ENCODE measurements at regions not wholly inside any gene's neighbourhood (a gene's known extent, or its start where the extent isn't known, plus 50 kb on each side); places are given as distances from the start of the nearest gene placed in this dataset.

DNA sequence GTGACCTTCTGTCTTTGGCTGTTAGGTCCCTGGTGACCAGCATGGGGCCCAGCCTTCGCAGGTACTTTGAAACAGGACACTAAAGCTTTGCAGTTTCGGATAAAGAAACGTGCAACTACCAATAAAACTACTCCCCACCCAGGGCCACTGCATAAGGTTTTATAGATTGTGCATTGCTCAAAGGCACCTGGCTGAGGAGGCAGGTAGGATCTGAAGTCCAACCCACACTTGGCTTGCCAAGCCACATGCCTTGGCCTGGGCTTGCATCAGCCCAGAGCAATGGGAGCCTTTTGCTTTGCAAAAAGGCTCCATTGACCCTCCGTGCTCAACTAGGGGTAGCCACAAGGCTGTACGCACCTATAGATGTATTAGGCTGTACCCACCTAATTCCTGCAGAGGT, 84.4 kb upstream of the SYT6 start:
- no peak for DNase-seq
- FAIRE-seq = no peak
- 42 to 75% (median 53%) methylated on average over 5 of the region's 5 CpGs for WGBS, 3 donors
- no peak overlapping the region for H3K4me3 ChIP-seq (ENCODE audit: low read depth in 1 of 3, low read length in 3 of 3)
- no peaks in the 10 kb centered on the region for H3K4me1 ChIP-seq (ENCODE audit: control insufficient read depth in 3 of 3, insufficient read depth in 2 of 3, low read depth in 1 of 3, low read length in 2 of 3)
- H3K27me3 ChIP-seq (ENCODE audit: control insufficient read depth in 3 of 3, insufficient read depth in 3 of 3, low read length in 3 of 3) = no peaks in the 10 kb centered on the region
- H3K9me3 ChIP-seq (ENCODE audit: control insufficient read depth in 2 of 2, insufficient read depth in 1 of 2, low read depth in 1 of 2, low read length in 1 of 2) = peaks cover 1 to 5% of the 10 kb centered on the region in 2 donors
- H3K27ac ChIP-seq (ENCODE audit: low read depth in 1 of 3, low read length in 2 of 3) = no peak overlapping the region
- H3K36me3 ChIP-seq (ENCODE audit: control insufficient read depth in 3 of 3, insufficient read depth in 2 of 3, low read depth in 1 of 3, low read length in 3 of 3) = no peaks in the 10 kb centered on the region

- Histone ChIP-seq H3K9me3 (ENCODE audit: control insufficient read depth in 2 of 2, insufficient read depth in 1 of 2, low read depth in 1 of 2, low read length in 1 of 2) (peaks cover 0 to 1% of the 10 kb centered on the region in 2 donors), H3K27ac (ENCODE audit: low read depth in 1 of 3, low read length in 2 of 3) (no peak overlapping the region), H3K4me1 (ENCODE audit: control insufficient read depth in 3 of 3, insufficient read depth in 2 of 3, low read depth in 1 of 3, low read length in 2 of 3) (no peaks in the 10 kb centered on the region), H3K36me3 (ENCODE audit: control insufficient read depth in 3 of 3, insufficient read depth in 2 of 3, low read depth in 1 of 3, low read length in 3 of 3) (no peaks in the 10 kb centered on the region), H3K27me3 (ENCODE audit: control insufficient read depth in 3 of 3, insufficient read depth in 3 of 3, low read length in 3 of 3) (no peaks in the 10 kb centered on the region), H3K4me3 (ENCODE audit: low read depth in 1 of 3, low read length in 3 of 3) (no peak overlapping the region)
- DNase-seq (no peak), FAIRE-seq (no peak)
- 73 to 84% (median 77%) methylated on average over 7 of the region's 7 CpGs for WGBS, 3 donors
Observed at GRCh38 chr1:114236517-114236916, 82.8 kb upstream of the SYT6 start.

- H3K27me3 ChIP-seq (ENCODE audit: control insufficient read depth in 3 of 3, insufficient read depth in 3 of 3, low read length in 3 of 3) = no peaks in the 10 kb centered on the region
- H3K4me3 ChIP-seq (ENCODE audit: low read depth in 1 of 3, low read length in 3 of 3) = no peak overlapping the region
- H3K4me1 ChIP-seq (ENCODE audit: control insufficient read depth in 3 of 3, insufficient read depth in 2 of 3, low read depth in 1 of 3, low read length in 2 of 3) = no peaks in the 10 kb centered on the region
- peaks cover 0 to 1% of the 10 kb centered on the region in 2 donors for H3K9me3 ChIP-seq (ENCODE audit: control insufficient read depth in 2 of 2, insufficient read depth in 1 of 2, low read depth in 1 of 2, low read length in 1 of 2)
- FAIRE-seq (no peak), DNase-seq (peak in 1 of 2 donors; percentile 5)
- H3K36me3 ChIP-seq (ENCODE audit: control insufficient read depth in 3 of 3, insufficient read depth in 2 of 3, low read depth in 1 of 3, low read length in 3 of 3) = no peaks in the 10 kb centered on the region
- 8 to 56% (median 35%) methylated on average over 4 of the region's 4 CpGs for WGBS, 3 donors
- no peak overlapping the region for H3K27ac ChIP-seq (ENCODE audit: low read depth in 1 of 3, low read length in 2 of 3)
Observed at GRCh38 chr1:114235960-114236359, 82.3 kb upstream of the SYT6 start.

GRCh38 chr1:114235281-114235680, 81.6 kb upstream of the SYT6 start:
- Histone ChIP-seq H3K27me3 (ENCODE audit: control insufficient read depth in 3 of 3, insufficient read depth in 3 of 3, low read length in 3 of 3) (no peaks in the 10 kb centered on the region), H3K4me1 (ENCODE audit: control insufficient read depth in 3 of 3, insufficient read depth in 2 of 3, low read depth in 1 of 3, low read length in 2 of 3) (no peaks in the 10 kb centered on the region), H3K36me3 (ENCODE audit: control insufficient read depth in 3 of 3, insufficient read depth in 2 of 3, low read depth in 1 of 3, low read length in 3 of 3) (no peaks in the 10 kb centered on the region), H3K9me3 (ENCODE audit: control insufficient read depth in 2 of 2, insufficient read depth in 1 of 2, low read depth in 1 of 2, low read length in 1 of 2) (peaks cover 0 to 1% of the 10 kb centered on the region in 2 donors), H3K4me3 (ENCODE audit: low read depth in 1 of 3, low read length in 3 of 3) (no peak overlapping the region), H3K27ac (ENCODE audit: low read depth in 1 of 3, low read length in 2 of 3) (no peak overlapping the region)
- DNase-seq = no peak
- 37 to 58% (median 48%) methylated on average over 3 of the region's 3 CpGs for WGBS, 3 donors
- no peak for FAIRE-seq

GRCh38 chr1:114234408-114235124, 80.9 kb upstream of the SYT6 start:
- 73 to 80% (median 78%) methylated on average over 3 of the region's 3 CpGs for WGBS, 3 donors
- DNase-seq = no peak
- no peak for FAIRE-seq

DNA sequence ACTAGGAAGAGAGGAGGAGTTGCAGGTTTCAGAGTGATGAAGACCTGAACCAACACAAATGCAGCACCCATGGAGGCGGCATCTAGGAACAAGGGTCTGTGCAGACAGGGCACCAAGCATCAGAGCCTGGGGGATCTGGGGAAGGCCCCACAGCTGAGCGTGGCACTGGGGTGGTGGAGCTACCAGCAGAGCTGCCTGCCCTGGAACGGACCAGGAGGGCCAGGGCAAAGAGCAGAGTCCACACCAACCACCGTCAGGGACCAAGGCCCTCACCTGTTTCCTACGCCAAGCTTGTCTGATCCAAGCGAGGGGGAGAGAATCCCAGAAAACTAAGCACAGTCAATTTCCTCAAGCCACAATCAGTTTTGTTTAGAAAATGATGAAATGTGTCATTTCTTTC, 79.0 kb upstream of the SYT6 start:
- Histone ChIP-seq H3K4me3 (ENCODE audit: low read depth in 1 of 3, low read length in 3 of 3) (no peak overlapping the region), H3K36me3 (ENCODE audit: control insufficient read depth in 3 of 3, insufficient read depth in 2 of 3, low read depth in 1 of 3, low read length in 3 of 3) (no peaks in the 10 kb centered on the region), H3K4me1 (ENCODE audit: control insufficient read depth in 3 of 3, insufficient read depth in 2 of 3, low read depth in 1 of 3, low read length in 2 of 3) (no peaks in the 10 kb centered on the region), H3K9me3 (ENCODE audit: control insufficient read depth in 2 of 2, insufficient read depth in 1 of 2, low read depth in 1 of 2, low read length in 1 of 2) (no peaks in the 10 kb centered on the region), H3K27me3 (ENCODE audit: control insufficient read depth in 3 of 3, insufficient read depth in 3 of 3, low read length in 3 of 3) (no peaks in the 10 kb centered on the region), H3K27ac (ENCODE audit: low read depth in 1 of 3, low read length in 2 of 3) (no peak overlapping the region)
- 17 to 66% (median 28%) methylated on average over 6 of the region's 6 CpGs for WGBS, 3 donors
- DNase-seq (peak in 1 of 2 donors; percentile 9), FAIRE-seq (no peak)

More at GRCh38 chr1:114234408-114235124, 80.9 kb upstream of the SYT6 start:
- Histone ChIP-seq H3K4me3 (ENCODE audit: low read depth in 1 of 3, low read length in 3 of 3) (no peak overlapping the region), H3K9me3 (ENCODE audit: control insufficient read depth in 2 of 2, insufficient read depth in 1 of 2, low read depth in 1 of 2, low read length in 1 of 2) (no peaks in the 10 kb centered on the region), H3K4me1 (ENCODE audit: control insufficient read depth in 3 of 3, insufficient read depth in 2 of 3, low read depth in 1 of 3, low read length in 2 of 3) (no peaks in the 10 kb centered on the region), H3K36me3 (ENCODE audit: control insufficient read depth in 3 of 3, insufficient read depth in 2 of 3, low read depth in 1 of 3, low read length in 3 of 3) (no peaks in the 10 kb centered on the region), H3K27me3 (ENCODE audit: control insufficient read depth in 3 of 3, insufficient read depth in 3 of 3, low read length in 3 of 3) (no peaks in the 10 kb centered on the region), H3K27ac (ENCODE audit: low read depth in 1 of 3, low read length in 2 of 3) (no peak overlapping the region)

GRCh38 chr1:114231301-114231700, 77.6 kb upstream of the SYT6 start:
- Histone ChIP-seq H3K9me3 (ENCODE audit: control insufficient read depth in 2 of 2, insufficient read depth in 1 of 2, low read depth in 1 of 2, low read length in 1 of 2) (no peaks in the 10 kb centered on the region), H3K4me3 (ENCODE audit: low read depth in 1 of 3, low read length in 3 of 3) (no peak overlapping the region), H3K27me3 (ENCODE audit: control insufficient read depth in 3 of 3, insufficient read depth in 3 of 3, low read length in 3 of 3) (no peaks in the 10 kb centered on the region), H3K36me3 (ENCODE audit: control insufficient read depth in 3 of 3, insufficient read depth in 2 of 3, low read depth in 1 of 3, low read length in 3 of 3) (no peaks in the 10 kb centered on the region), H3K4me1 (ENCODE audit: control insufficient read depth in 3 of 3, insufficient read depth in 2 of 3, low read depth in 1 of 3, low read length in 2 of 3) (no peaks in the 10 kb centered on the region), H3K27ac (ENCODE audit: low read depth in 1 of 3, low read length in 2 of 3) (no peak overlapping the region)
- 93 to 95% (median 95%) methylated on average over 4 of the region's 4 CpGs for WGBS, 3 donors
- FAIRE-seq (no peak), DNase-seq (no peak)

- Histone ChIP-seq H3K4me3 (ENCODE audit: low read depth in 1 of 3, low read length in 3 of 3) (no peak overlapping the region), H3K27ac (ENCODE audit: low read depth in 1 of 3, low read length in 2 of 3) (no peak overlapping the region), H3K4me1 (ENCODE audit: control insufficient read depth in 3 of 3, insufficient read depth in 2 of 3, low read depth in 1 of 3, low read length in 2 of 3) (no peaks in the 10 kb centered on the region), H3K9me3 (ENCODE audit: control insufficient read depth in 2 of 2, insufficient read depth in 1 of 2, low read depth in 1 of 2, low read length in 1 of 2) (no peaks in the 10 kb centered on the region), H3K36me3 (ENCODE audit: control insufficient read depth in 3 of 3, insufficient read depth in 2 of 3, low read depth in 1 of 3, low read length in 3 of 3) (no peaks in the 10 kb centered on the region), H3K27me3 (ENCODE audit: control insufficient read depth in 3 of 3, insufficient read depth in 3 of 3, low read length in 3 of 3) (no peaks in the 10 kb centered on the region)
- 87 to 92% (median 88%) methylated on average over 7 of the region's 7 CpGs for WGBS, 3 donors
- no peak for DNase-seq
- FAIRE-seq = no peak
Observed at GRCh38 chr1:114229368-114229767, 75.7 kb upstream of the SYT6 start.

DNA sequence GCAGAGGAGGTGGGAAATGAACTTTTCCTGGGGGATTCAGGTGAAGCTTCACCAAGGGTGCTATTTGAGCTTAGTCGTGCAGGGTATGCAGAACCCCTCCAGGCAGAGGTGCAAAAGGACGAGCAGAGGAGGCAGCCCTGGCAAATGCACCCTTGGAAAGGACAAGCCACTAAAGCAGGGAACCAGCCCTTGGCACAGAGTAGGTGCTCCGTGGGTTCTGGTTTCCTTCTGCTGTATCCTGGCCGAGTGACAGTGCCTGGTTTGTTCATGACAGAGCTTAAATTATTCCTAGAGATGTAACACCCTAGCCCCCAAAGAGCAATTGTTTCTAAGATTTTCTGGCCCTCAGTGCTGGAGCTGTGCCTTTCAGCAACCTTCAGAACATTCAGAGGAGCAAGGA, 73.4 kb upstream of the SYT6 start:
- FAIRE-seq (no peak), DNase-seq (no peak)
- H3K27me3 ChIP-seq (ENCODE audit: control insufficient read depth in 3 of 3, insufficient read depth in 3 of 3, low read length in 3 of 3) = no peaks in the 10 kb centered on the region
- 78 to 83% (median 78%) methylated on average over 4 of the region's 4 CpGs for WGBS, 3 donors
- no peak overlapping the region for H3K27ac ChIP-seq (ENCODE audit: low read depth in 1 of 3, low read length in 2 of 3)
- no peaks in the 10 kb centered on the region for H3K9me3 ChIP-seq (ENCODE audit: control insufficient read depth in 2 of 2, insufficient read depth in 1 of 2, low read depth in 1 of 2, low read length in 1 of 2)
- H3K36me3 ChIP-seq (ENCODE audit: control insufficient read depth in 3 of 3, insufficient read depth in 2 of 3, low read depth in 1 of 3, low read length in 3 of 3) = no peaks in the 10 kb centered on the region
- no peaks in the 10 kb centered on the region for H3K4me1 ChIP-seq (ENCODE audit: control insufficient read depth in 3 of 3, insufficient read depth in 2 of 3, low read depth in 1 of 3, low read length in 2 of 3)
- H3K4me3 ChIP-seq (ENCODE audit: low read depth in 1 of 3, low read length in 3 of 3) = no peak overlapping the region
